ENCODE measurements at regions not wholly inside any gene's neighbourhood (a gene's known extent, or its start where the extent isn't known, plus 50 kb on each side); places are given as distances from the start of the nearest gene placed in this dataset.

DNA sequence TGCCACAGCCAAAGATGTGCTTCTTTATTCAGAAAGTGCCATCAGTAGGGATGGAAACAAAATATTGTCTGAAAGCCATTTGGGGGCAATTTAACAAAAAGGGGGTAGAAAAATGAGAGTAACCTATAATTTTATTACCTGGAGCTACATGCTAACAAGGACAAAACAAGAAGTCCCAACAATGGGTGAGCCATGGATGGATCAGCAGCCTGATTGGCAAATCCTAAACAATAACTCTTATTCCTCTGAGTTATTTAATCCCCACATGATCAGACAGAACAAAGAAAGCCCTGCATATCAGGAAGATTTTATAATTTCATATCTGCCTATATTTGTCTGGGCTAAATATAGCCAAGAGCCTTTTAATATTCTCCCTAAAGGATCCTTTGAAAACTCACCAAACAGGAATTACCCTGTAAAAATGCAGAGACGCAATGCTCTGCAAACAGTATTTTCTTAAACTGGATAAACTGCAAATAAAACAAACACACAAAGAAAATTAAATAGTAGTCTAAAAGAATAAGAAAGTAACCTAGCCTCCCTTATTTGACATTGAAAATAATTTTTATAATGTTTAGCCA, 483.4 kb downstream of the ZNF608 start:
- ATAC-seq (peak; percentile 34 to 65), DNase-seq (no peak)
- TF ChIP-seq, protein P1, sequence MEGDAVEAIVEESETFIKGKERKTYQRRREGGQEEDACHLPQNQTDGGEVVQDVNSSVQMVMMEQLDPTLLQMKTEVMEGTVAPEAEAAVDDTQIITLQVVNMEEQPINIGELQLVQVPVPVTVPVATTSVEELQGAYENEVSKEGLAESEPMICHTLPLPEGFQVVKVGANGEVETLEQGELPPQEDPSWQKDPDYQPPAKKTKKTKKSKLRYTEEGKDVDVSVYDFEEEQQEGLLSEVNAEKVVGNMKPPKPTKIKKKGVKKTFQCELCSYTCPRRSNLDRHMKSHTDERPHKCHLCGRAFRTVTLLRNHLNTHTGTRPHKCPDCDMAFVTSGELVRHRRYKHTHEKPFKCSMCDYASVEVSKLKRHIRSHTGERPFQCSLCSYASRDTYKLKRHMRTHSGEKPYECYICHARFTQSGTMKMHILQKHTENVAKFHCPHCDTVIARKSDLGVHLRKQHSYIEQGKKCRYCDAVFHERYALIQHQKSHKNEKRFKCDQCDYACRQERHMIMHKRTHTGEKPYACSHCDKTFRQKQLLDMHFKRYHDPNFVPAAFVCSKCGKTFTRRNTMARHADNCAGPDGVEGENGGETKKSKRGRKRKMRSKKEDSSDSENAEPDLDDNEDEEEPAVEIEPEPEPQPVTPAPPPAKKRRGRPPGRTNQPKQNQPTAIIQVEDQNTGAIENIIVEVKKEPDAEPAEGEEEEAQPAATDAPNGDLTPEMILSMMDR (IDR thresholded peaks at IDR 0.05) = no peak
- H3K27me3 ChIP-seq (ENCODE audit: low read depth) = no peaks in the 10 kb centered on the region
- no peak overlapping the region for H3K27ac ChIP-seq
- no peaks in the 10 kb centered on the region for H3K9me3 ChIP-seq
- peaks cover 28% of the 10 kb centered on the region for H3K4me1 ChIP-seq
- H3K4me3 ChIP-seq = no peak overlapping the region
- H3K36me3 ChIP-seq = no peaks in the 10 kb centered on the region
- intact Hi-C loops (cut with DNase I) = no loop called here

DNA sequence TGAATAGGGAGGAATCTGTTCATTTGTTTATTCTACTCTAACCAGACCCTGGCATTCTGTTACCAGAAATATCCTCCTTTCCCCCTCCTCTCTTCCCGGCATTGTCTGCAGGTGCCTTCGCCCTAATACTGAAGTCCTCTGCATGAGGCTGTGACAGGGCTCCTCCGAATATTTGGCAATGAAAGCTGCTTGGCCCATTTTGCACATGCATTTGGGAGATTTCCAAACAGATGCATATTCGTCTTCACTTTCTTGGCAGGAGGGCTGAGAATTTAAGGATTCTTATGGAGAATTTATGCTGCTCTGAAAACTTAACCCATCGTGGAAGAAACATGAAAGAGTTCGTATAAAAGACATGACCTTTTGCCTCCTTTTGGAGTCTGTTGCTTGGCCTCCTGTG, 484.0 kb downstream of the ZNF608 start:
- H3K4me3 ChIP-seq = no peak overlapping the region
- DNase-seq (no peak), ATAC-seq (no peak)
- no peaks in the 10 kb centered on the region for H3K36me3 ChIP-seq
- intact Hi-C loops (cut with DNase I) = no loop called here
- H3K4me1 ChIP-seq = peaks cover 28% of the 10 kb centered on the region
- H3K27me3 ChIP-seq (ENCODE audit: low read depth) = no peaks in the 10 kb centered on the region
- H3K27ac ChIP-seq = no peak overlapping the region
- TF ChIP-seq, protein P1 (IDR thresholded peaks at IDR 0.05) = no peak
- no peaks in the 10 kb centered on the region for H3K9me3 ChIP-seq

DNA sequence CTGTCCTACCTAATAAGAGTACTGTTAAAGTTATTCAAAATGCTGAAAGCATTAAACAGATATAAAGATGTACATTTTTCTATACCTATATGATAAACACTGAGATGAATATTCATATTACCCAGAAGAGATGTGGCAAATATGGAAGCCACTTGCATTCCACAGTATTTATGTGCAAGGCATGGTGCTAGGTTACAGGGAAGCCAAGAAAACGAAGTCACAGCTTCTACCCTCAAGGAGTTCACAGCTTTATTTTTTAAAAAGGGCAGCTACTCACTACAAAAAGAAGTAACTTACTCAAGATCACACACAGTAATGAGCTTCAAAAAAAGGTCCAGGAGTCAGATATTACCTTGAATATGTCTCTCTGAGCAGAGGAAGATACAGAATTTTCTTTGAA, 484.6 kb downstream of the ZNF608 start:
- TF ChIP-seq, protein P1 (IDR thresholded peaks at IDR 0.05) = no peak
- H3K27ac ChIP-seq = no peak overlapping the region
- H3K4me1 ChIP-seq = peaks cover 28% of the 10 kb centered on the region
- H3K9me3 ChIP-seq = no peaks in the 10 kb centered on the region
- intact Hi-C loops (cut with DNase I) = no loop called here
- ATAC-seq (no peak), DNase-seq (no peak)
- H3K36me3 ChIP-seq = no peaks in the 10 kb centered on the region
- no peaks in the 10 kb centered on the region for H3K27me3 ChIP-seq (ENCODE audit: low read depth)
- H3K4me3 ChIP-seq = no peak overlapping the region

DNA sequence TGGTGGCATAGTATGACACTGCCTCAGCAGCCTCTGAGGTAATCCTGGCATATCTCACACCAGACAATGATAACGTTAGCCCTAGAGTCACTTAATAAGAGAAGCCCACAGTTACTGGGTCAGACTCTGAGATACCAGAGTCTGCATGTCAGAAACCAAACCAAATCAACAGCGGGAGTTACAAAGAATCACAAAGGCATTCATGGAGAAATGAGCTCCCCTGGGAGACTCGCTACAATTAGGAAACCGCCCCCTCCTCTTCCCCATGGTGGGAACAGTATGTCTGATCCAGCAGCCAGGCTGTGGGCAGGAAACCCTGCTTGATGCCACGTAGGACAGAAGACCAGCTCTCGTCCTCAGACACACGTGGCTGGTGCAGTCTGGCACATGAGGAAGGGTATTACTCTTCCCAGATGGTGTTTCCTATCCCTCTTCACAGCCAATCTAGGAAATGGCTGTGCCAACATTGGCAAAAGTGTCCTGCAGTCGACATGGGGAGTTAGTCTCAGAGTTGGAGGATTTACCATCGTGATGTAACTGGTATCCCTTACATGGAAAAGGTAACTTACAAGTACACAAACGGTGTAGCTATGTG, 485.4 kb downstream of the ZNF608 start:
- no peak for DNase-seq
- no peak overlapping the region for H3K4me3 ChIP-seq
- intact Hi-C loops (cut with DNase I) = no loop called here
- H3K27me3 ChIP-seq (ENCODE audit: low read depth) = no peaks in the 10 kb centered on the region
- H3K27ac ChIP-seq = no peak overlapping the region
- TF ChIP-seq, protein P1 (IDR thresholded peaks at IDR 0.05) = no peak
- no peak for ATAC-seq
- peaks cover 28% of the 10 kb centered on the region for H3K4me1 ChIP-seq
- H3K36me3 ChIP-seq = no peaks in the 10 kb centered on the region
- H3K9me3 ChIP-seq = no peaks in the 10 kb centered on the region

DNA sequence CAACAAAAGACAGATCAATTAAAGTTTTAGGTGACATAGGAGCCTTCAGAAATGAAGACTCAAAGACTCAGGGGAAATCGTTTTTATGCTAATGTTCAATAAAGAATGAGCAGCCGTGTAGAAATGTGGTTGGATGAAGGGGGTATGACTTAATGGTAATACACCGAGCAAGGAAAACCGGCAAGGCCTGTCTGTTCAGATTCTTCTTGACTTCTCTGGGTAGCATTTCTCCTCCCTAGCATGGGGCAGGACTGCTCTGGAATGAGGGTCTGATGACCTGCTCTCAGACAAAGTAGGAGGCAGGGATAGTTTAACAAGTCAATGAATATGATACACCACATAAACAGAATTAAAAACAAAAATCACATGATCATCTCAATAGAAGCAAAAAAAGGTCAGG, 487.4 kb downstream of the ZNF608 start:
- no peak for ATAC-seq
- intact Hi-C loops (cut with DNase I) = no loop called here

More for the DNA sequence above, 487.4 kb downstream of the ZNF608 start:
- H3K27ac ChIP-seq = no peak overlapping the region
- H3K4me3 ChIP-seq = no peak overlapping the region
- peaks cover 24% of the 10 kb centered on the region for H3K4me1 ChIP-seq
- peaks cover 5% of the 10 kb centered on the region for H3K9me3 ChIP-seq
- no peaks in the 10 kb centered on the region for H3K27me3 ChIP-seq (ENCODE audit: low read depth)
- TF ChIP-seq, protein P1 (IDR thresholded peaks at IDR 0.05) = no peak
- H3K36me3 ChIP-seq = no peaks in the 10 kb centered on the region
- no peak for DNase-seq
